PC-9 (cell line): ENCODE measurements at regions not wholly inside any gene's neighbourhood (a gene's known extent, or its start where the extent isn't known, plus 50 kb on each side); places are given as distances from the start of the nearest gene placed in this dataset.

Experiments used
- BruUV-seq: library from RNA; stranded (reverse); fragments of 400-500 nt; replicated peaks from 2 replicates; lab custom pipeline; 2021; lab: Mats Ljungman, UMichigan
- CTCF ChIA-PET: fragments of 300-600 bp; sonication (Branson Sonifier 250); formaldehyde crosslinking; loops from one replicate; lab custom pipeline; 2022; ENCODE audit warnings: antibody characterized with exemption; lab: Charles Lee
- POLR2A ChIA-PET: fragments of 300-600 bp; sonication (Branson Sonifier 250); formaldehyde crosslinking; loops from one replicate; lab custom pipeline; 2022; ENCODE audit warnings: antibody characterized with exemption; ENCODE audit not compliant: unreplicated experiment; lab: Charles Lee
- DNase-seq, 2 experiments: peaks; one replicate each; pipeline versions ENCODE4 v3.0.0 to v3.0.0-alpha.2; 2015 to 2022; ENCODE audit warnings: mixed read lengths in 1 of 2
- H2AFZ ChIP-seq: fragments of 200-600 bp; sonication (generic); 2 replicates; pipeline ENCODE4 v1.8.1; 2017; ENCODE audit warnings: antibody characterized with exemption
- H3F3A ChIP-seq: fragments of 200-600 bp; sonication (generic); 2 replicates; pipeline ENCODE4 v1.8.1; 2017; ENCODE audit warnings: antibody characterized with exemption, mild to moderate bottlenecking, low read depth; ENCODE audit not compliant: insufficient read depth
- H3K27ac ChIP-seq: fragments of 200-600 bp; sonication (generic); 2 replicates; pipeline ENCODE4 v1.6.1; 2016; ENCODE audit warnings: mixed run types
- H3K27me3 ChIP-seq: fragments of 200-600 bp; sonication (generic); 2 replicates; pipeline ENCODE4 v1.6.1; 2016; ENCODE audit warnings: low read depth, mixed run types; ENCODE audit not compliant: insufficient read depth
- H3K36me3 ChIP-seq: fragments of 200-600 bp; sonication (generic); 2 replicates; pipeline ENCODE4 v1.6.1; 2016; ENCODE audit warnings: low read depth, mixed run types
- H3K4me1 ChIP-seq: fragments of 200-600 bp; sonication (generic); replicated peaks from 2 replicates; pipeline ENCODE4 v1.6.1; 2016; ENCODE audit warnings: mixed run types; ENCODE audit not compliant: insufficient read depth
- H3K4me2 ChIP-seq: fragments of 200-600 bp; sonication (generic); 2 replicates; pipeline ENCODE4 v1.6.1; 2017; ENCODE audit warnings: mixed run types
- H3K4me3 ChIP-seq: fragments of 200-600 bp; sonication (generic); 2 replicates; pipeline ENCODE4 v1.6.1; 2016; ENCODE audit warnings: mixed run types
- H3K79me2 ChIP-seq: fragments of 200-600 bp; sonication (generic); 2 replicates; pipeline ENCODE4 v1.6.1; 2017; ENCODE audit warnings: low read depth, mixed run types
- H3K9me2 ChIP-seq: fragments of 200-600 bp; sonication (generic); 2 replicates; pipeline ENCODE4 v1.8.1; 2017; ENCODE audit warnings: mild to moderate bottlenecking; ENCODE audit not compliant: insufficient read depth
- H3K9me3 ChIP-seq: fragments of 200-600 bp; sonication (generic); 2 replicates; pipeline ENCODE4 v1.8.1; 2016; ENCODE audit warnings: low read depth; ENCODE audit not compliant: insufficient read depth
- H4K20me1 ChIP-seq: fragments of 200-600 bp; sonication (generic); 2 replicates; pipeline ENCODE4 v1.8.1; 2017; ENCODE audit not compliant: insufficient read depth
- EZH2 ChIP-seq: fragments of 200-600 bp; sonication (generic); IDR thresholded peaks from 2 replicates; pipeline ENCODE4 v1.8.0; 2017; ENCODE audit warnings: antibody characterized with exemption, low read depth
- intact Hi-C: fragments of 100-400 bp; cut with micrococcal nuclease; formaldehyde crosslinking; loops from one replicate; pipeline ENCODE4 v1.10.0; 2022; ENCODE audit not compliant: unreplicated experiment
- TF ChIP-seq, protein P1 (sequence below): fragments of 200-600 bp; sonication (generic); conservative IDR thresholded peaks from 2 replicates; pipeline ENCODE4 v1.6.1; 2017; ENCODE audit warnings: mixed run types, antibody characterized with exemption, mild to moderate bottlenecking, moderate library complexity

- H3K4me3 ChIP-seq = no peak overlapping the region
- H4K20me1 ChIP-seq = no peaks in the 10 kb centered on the region
- no peaks in the 10 kb centered on the region for H3K4me1 ChIP-seq
- no peaks in the 10 kb centered on the region for H3F3A ChIP-seq
- no TSS peak for BruUV-seq
- no peak for DNase-seq
- no peaks in the 10 kb centered on the region for H3K27me3 ChIP-seq
- TF ChIP-seq, protein P1, sequence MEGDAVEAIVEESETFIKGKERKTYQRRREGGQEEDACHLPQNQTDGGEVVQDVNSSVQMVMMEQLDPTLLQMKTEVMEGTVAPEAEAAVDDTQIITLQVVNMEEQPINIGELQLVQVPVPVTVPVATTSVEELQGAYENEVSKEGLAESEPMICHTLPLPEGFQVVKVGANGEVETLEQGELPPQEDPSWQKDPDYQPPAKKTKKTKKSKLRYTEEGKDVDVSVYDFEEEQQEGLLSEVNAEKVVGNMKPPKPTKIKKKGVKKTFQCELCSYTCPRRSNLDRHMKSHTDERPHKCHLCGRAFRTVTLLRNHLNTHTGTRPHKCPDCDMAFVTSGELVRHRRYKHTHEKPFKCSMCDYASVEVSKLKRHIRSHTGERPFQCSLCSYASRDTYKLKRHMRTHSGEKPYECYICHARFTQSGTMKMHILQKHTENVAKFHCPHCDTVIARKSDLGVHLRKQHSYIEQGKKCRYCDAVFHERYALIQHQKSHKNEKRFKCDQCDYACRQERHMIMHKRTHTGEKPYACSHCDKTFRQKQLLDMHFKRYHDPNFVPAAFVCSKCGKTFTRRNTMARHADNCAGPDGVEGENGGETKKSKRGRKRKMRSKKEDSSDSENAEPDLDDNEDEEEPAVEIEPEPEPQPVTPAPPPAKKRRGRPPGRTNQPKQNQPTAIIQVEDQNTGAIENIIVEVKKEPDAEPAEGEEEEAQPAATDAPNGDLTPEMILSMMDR = no peak
- no peak for TF ChIP-seq EZH2
- H3K27ac ChIP-seq = no peak overlapping the region
- H3K79me2 ChIP-seq = no peaks in the 10 kb centered on the region
- H3K36me3 ChIP-seq = no peaks in the 10 kb centered on the region
- no peaks in the 10 kb centered on the region for H3K9me2 ChIP-seq
- intact Hi-C loops = no loop called here
- H2AFZ ChIP-seq = no peak overlapping the region
- CTCF ChIA-PET = no interaction called here
- no peak overlapping the region for H3K4me2 ChIP-seq
- H3K9me3 ChIP-seq = no peaks in the 10 kb centered on the region
- POLR2A ChIA-PET = no interaction called here
Measured at GRCh38 chr5:20660588-20660987, 672.6 kb upstream of the CDH18 start.

DNA sequence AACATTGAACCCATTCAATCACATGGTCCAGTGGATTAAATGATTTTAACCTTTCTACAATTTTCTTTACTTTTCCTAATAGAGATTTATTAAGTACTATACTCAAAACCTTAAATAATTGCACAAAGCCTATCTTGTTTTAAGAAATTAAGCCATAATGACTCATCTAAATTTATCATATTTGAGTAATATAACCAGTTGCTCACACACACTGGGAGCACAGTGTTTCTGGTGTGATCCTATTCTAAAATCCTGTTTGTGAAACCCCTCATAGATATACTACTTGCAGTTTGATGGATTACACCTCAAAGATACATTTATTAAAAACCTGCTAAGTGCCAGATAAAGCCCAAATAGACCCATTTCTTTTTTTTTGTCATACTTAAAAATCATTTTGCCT is 668.3 kb upstream of the CDH18 start:
- no TSS peak for BruUV-seq
- Histone ChIP-seq H3K9me2 (no peaks in the 10 kb centered on the region), H3K27me3 (no peaks in the 10 kb centered on the region), H3K4me3 (no peak overlapping the region), H3K36me3 (no peaks in the 10 kb centered on the region), H3K79me2 (no peaks in the 10 kb centered on the region), H3K4me2 (no peak overlapping the region), H3K4me1 (no peaks in the 10 kb centered on the region), H3K27ac (no peak overlapping the region), H4K20me1 (no peaks in the 10 kb centered on the region), H3F3A (no peaks in the 10 kb centered on the region), H3K9me3 (no peaks in the 10 kb centered on the region), H2AFZ (no peak overlapping the region)
- no peak for DNase-seq
- ChIA-PET CTCF (no interaction called here), POLR2A (no interaction called here)
- intact Hi-C loops = no loop called here
- TF ChIP-seq, protein P1 = no peak
- no peak for TF ChIP-seq EZH2

GRCh38 chr5:20655211-20655610 is 667.2 kb upstream of the CDH18 start:
- POLR2A ChIA-PET = no interaction called here
- CTCF ChIA-PET = no interaction called here
- no TSS peak for BruUV-seq
- H3K27ac ChIP-seq = no peak overlapping the region
- H3K27me3 ChIP-seq = no peaks in the 10 kb centered on the region
- no peak overlapping the region for H2AFZ ChIP-seq
- DNase-seq = no peak
- no peaks in the 10 kb centered on the region for H3K79me2 ChIP-seq
- H3K9me3 ChIP-seq = no peaks in the 10 kb centered on the region
- no peaks in the 10 kb centered on the region for H3K36me3 ChIP-seq
- H3K4me1 ChIP-seq = no peaks in the 10 kb centered on the region
- TF ChIP-seq, protein P1 = no peak
- no peak for TF ChIP-seq EZH2
- H3F3A ChIP-seq = no peaks in the 10 kb centered on the region
- no peak overlapping the region for H3K4me3 ChIP-seq
- intact Hi-C loops = no loop called here
- no peak overlapping the region for H3K4me2 ChIP-seq
- no peaks in the 10 kb centered on the region for H3K9me2 ChIP-seq
- H4K20me1 ChIP-seq = no peaks in the 10 kb centered on the region
